Endothelial cell of umbilical vein (primary cell): ENCODE measurements at regions not wholly inside any gene's neighbourhood (a gene's known extent, or its start where the extent isn't known, plus 50 kb on each side); places are given as distances from the start of the nearest gene placed in this dataset.

Experiments used
- CTCF ChIP-seq, 2 donors: IDR thresholded peaks; 1 replicate in 1 of 2; 2 replicates in 1 of 2; pipeline ENCODE4 v1.5.1; 2011; ENCODE audit warnings: low read length in 2 of 2, mild to moderate bottlenecking in 2 of 2, moderate library complexity in 2 of 2, control low read depth in 1 of 2, inconsistent platforms in 1 of 2, low read depth in 1 of 2; ENCODE audit not compliant: insufficient read depth in 1 of 2; ENCODE audit errors: extremely low read depth in 1 of 2
- EZH2 ChIP-seq: IDR thresholded peaks from 2 replicates; pipeline ENCODE4 v1.6.1; 2012; ENCODE audit warnings: borderline replicate concordance, low read depth, mild to moderate bottlenecking, moderate library complexity, low read length, inconsistent platforms; ENCODE audit not compliant: severe bottlenecking
- GATA2 ChIP-seq: IDR thresholded peaks from 2 replicates; pipeline ENCODE4 v1.7.0; 2011; ENCODE audit warnings: low read depth, mild to moderate bottlenecking, moderate library complexity, mixed read lengths, low read length; ENCODE audit not compliant: insufficient read length, insufficient read depth
- MAX ChIP-seq: IDR thresholded peaks from 2 replicates; pipeline ENCODE4 v1.6.1; 2011; ENCODE audit not compliant: insufficient read depth, insufficient read length

- TF ChIP-seq CTCF (IDR thresholded peaks at IDR 0.05; ENCODE audit: extremely low read depth in 1 of 2, insufficient read depth in 1 of 2, low read depth in 1 of 2, low read length in 2 of 2) (no peak), GATA2 (peak; percentile 52), EZH2 (no peak), MAX (no peak)
Observed at GRCh38 chr1:108050911-108051629, 86.1 kb upstream of the VAV3 start.
